ENCODE measurements at regions not wholly inside any gene's neighbourhood (a gene's known extent, or its start where the extent isn't known, plus 50 kb on each side); places are given as distances from the start of the nearest gene placed in this dataset.

DNA sequence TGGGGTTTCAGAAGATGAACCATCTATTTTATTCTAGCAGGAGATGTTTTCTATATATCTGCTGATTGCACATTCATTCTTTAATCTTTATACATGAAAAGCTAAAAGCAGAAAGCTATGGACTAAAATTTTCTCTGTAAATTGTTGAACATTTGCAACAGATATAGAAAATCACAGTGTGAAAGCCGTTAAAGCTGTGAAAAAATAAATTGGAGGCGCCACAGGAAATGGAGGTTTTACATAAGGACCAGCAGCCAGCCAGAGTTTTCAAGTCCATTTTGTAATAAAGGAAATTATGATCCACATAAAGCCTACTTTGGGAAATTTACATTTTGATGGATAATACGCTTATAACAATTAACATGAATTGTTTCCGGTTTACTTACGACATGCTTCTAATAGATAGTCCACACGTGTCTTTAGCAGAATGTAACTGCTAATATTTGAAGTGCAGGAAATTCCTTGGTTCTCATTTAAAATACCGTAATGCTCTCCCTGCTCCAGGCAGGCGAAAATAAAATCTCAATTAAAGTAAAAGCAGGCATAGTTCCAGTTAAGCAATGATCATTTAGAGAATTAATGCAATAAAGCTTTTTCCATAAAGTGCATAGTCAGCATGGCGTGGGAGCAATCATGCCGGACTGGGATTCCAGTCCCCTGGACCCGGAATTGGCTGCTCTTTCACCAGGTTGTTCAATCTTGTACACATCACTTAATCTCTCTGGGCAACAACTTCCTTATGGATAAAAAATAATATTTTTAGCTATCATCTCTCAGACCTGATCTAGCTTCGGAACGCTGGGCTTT lies 445.4 kb downstream of the ZNF608 start:
- no peak for DNase-seq

GRCh38 chr5:124297826-124298225 lies 448.6 kb downstream of the ZNF608 start:
- no peak for DNase-seq

DNA sequence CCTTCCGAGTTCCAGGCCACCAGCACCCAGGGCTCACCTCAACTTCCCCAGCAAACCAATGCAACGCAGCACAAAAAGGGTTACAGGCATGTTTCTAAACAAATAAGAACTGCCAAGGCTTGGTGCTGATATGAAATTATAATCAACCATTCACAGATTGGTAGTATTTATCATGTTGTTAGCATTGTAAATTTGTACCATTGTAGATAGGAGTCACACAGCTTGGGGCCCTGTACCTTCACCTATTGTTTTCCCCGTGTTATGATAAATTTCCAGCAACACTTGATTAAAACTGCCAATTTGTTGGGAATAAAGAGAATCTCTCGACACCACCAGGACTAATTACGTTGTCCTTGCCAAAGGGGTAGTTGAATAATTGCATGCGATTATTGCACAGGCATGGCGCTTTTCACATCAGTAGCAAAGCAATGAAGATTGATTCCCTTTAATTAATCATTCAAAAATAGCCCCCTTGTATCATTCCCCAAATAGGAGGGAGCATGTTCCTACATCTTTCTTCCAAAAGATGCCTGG lies 454.1 kb downstream of the ZNF608 start:
- DNase-seq: no peak

GRCh38 chr5:124289641-124290311 lies 456.7 kb downstream of the ZNF608 start:
- DNase-seq: no peak

GRCh38 chr5:124289130-124289529 lies 457.3 kb downstream of the ZNF608 start:
- no peak for DNase-seq

GRCh38 chr5:124287813-124288212 lies 458.6 kb downstream of the ZNF608 start:
- no peak for DNase-seq

DNA sequence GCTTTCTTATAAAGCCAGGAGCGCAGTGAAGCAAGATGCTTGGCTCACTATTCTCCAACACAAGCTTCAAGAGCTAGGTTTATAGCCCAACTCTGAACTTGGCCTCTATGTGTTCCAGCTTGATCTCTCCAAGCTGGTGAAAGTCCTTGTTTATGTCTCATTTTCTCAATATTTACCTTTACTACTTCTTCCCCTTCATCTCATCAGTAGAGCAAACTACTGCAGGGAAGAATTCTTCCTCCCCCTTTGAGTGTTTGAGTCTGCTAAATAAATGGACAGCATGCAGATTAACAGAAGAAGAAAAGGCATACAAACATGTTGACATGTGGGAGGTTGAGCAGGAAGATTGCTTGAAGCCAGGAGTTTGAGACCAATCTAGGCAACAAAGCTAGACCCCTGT lies 460.7 kb downstream of the ZNF608 start:
- no peak for DNase-seq

DNA sequence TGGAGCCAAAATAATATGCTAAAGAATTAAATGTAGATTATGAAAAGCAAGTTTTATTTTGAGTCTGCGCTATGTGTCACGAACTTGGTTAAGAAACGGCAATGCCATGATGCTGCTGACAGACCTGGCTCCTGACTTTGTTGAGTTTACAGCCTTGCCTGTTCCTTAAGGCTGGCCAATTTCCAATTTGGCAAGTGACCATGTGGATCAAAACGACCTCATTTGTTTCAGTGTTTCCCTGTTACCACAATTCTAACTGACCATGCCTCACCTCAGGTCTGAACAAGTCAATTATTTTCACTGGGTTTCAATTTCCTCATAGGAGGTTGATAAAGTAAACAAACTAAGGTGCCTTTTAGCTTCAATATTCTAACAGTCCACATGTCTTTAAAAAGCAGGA lies 461.4 kb downstream of the ZNF608 start:
- no peak for DNase-seq

GRCh38 chr5:124283031-124283430 lies 463.4 kb downstream of the ZNF608 start:
- no peak for DNase-seq

DNA sequence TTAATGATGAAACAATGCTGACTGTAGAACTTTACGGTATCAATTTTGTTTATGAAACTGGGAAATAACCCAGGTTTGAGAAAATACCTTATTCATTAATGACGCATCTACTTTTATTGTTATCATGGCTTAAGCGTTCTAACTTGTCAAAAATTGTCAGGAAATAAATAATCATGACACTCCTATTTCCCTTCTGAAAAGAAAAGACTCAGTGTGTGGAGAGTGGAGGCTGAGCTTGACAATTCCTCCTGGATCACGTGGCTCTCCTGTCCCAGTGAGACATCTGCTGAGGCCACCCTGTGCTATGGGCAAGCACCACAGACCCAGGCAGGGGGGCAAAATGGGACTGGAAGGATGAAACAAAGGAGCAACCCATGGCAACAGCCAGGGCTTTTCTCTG lies 466.4 kb downstream of the ZNF608 start:
- no peak for DNase-seq

- no peak for DNase-seq
These were observed 467.1 kb downstream of the ZNF608 start for GRCh38 chr5:124279146-124279876.

DNA sequence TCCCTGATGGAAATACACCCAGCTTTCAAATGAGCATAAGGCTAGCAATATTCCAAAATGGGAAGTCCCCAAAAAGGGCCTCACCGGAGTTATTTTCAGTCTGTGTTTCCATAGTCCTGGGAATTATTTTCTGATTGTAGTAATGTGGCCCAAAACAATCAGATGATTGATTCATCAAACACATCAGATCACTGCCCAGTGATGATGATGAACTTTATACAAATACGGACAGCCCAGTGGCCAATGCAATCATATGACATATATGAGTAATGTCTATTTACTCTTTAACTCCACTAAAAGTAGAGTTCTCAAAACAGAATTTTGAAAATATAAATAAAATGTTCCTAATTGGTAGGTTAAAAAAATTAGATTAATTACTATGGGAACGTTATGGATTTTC lies 467.8 kb downstream of the ZNF608 start:
- no peak for DNase-seq

GRCh38 chr5:124277767-124278545 lies 468.5 kb downstream of the ZNF608 start:
- DNase-seq: no peak

- no peak for DNase-seq
These were observed 470.3 kb downstream of the ZNF608 start for GRCh38 chr5:124276166-124276565.

- no peak for DNase-seq
These were observed 471.5 kb downstream of the ZNF608 start for GRCh38 chr5:124274949-124275348.

DNA sequence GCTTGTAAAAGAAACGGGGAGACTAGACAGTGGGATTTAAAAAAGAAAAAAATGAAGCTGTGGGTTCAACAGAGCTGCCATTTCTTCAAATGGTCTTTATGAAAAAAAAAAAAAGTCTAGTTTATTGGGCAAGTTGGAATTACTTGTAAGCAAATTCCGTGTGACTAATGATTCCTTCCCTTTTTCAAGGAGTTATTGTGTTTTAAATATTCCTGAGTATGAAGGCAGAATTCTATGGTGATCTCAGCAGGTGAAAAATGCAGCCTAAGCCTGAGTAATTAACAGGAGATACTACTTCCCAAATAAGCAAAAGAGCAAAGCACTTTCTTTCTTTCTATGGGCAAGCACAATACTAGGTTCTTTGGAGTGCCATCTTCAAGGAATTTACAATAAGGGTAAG lies 481.9 kb downstream of the ZNF608 start:
- DNase-seq: no peak

DNA sequence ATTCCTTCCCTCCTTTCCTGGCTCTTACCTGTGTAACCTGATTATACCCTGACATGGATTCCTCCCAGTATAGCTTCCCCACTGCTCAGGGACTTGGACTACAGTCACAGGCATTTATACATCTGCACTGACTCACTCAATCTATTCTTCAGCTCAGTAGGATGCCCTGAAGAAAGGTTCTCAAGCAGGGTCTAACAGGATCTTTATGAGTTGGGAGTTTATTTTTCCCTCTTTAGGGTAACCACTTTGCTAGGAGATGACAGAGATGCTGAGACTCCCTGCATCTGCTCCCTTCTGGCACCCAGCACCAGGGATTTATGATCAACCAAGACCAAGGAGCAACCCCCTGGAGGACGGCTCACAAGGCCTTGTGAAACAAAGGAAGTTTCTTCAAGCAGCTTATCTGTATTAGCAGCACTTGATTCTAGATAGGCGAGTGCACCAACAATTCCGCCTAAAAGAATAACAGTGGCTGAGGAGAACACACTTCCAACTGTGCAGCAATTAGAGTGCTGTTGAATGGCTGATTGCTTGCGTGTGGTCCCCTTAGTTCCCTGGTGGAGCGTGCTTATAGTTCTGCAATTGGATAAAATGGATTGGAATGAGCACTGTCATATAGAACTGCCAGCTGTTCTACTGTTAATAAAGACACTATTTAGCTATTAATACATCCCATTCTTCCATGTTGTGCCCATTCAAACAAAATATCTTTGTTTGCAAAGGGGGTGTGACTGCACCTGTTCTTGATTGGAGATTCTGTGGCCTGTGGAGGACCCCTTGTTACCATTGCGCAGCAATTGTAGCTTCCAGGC lies 482.6 kb downstream of the ZNF608 start:
- peak; percentile 18 to 91 (median 67) for DNase-seq

DNA sequence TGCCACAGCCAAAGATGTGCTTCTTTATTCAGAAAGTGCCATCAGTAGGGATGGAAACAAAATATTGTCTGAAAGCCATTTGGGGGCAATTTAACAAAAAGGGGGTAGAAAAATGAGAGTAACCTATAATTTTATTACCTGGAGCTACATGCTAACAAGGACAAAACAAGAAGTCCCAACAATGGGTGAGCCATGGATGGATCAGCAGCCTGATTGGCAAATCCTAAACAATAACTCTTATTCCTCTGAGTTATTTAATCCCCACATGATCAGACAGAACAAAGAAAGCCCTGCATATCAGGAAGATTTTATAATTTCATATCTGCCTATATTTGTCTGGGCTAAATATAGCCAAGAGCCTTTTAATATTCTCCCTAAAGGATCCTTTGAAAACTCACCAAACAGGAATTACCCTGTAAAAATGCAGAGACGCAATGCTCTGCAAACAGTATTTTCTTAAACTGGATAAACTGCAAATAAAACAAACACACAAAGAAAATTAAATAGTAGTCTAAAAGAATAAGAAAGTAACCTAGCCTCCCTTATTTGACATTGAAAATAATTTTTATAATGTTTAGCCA lies 483.4 kb downstream of the ZNF608 start:
- DNase-seq: peak in 1 of 3 experiments; percentile 49

- no peak for DNase-seq
These were observed 484.0 kb downstream of the ZNF608 start for GRCh38 chr5:124262470-124262869.

GRCh38 chr5:124261848-124262247 lies 484.6 kb downstream of the ZNF608 start:
- DNase-seq: no peak

- DNase-seq: no peak
These were observed 485.4 kb downstream of the ZNF608 start for GRCh38 chr5:124260921-124261515.
